Calu3 (cell line): ENCODE measurements at regions not wholly inside any gene's neighbourhood (a gene's known extent, or its start where the extent isn't known, plus 50 kb on each side); places are given as distances from the start of the nearest gene placed in this dataset.

Experiments used
- BruUV-seq: library from RNA; stranded (reverse); fragments of 400-500 nt; replicated peaks from 2 replicates; lab custom pipeline; 2021; lab: Mats Ljungman, UMichigan
- CTCF ChIA-PET: fragments of 300-600 bp; sonication (Branson Sonifier 250); formaldehyde crosslinking; loops from one replicate; lab custom pipeline; 2022; ENCODE audit warnings: antibody characterized with exemption; lab: Charles Lee
- DNase-seq: peaks from one replicate; pipeline ENCODE4 v3.0.0; 2022
- H3K27ac Mint-ChIP-seq: one replicate; pipeline ENCODE4 v1.8.0; 2022; ENCODE audit warnings: mixed read lengths; ENCODE audit not compliant: unreplicated experiment
- H3K27me3 Mint-ChIP-seq: one replicate; pipeline ENCODE4 v1.8.0; 2022; ENCODE audit warnings: mixed read lengths; ENCODE audit not compliant: unreplicated experiment
- H3K36me3 Mint-ChIP-seq: one replicate; pipeline ENCODE4 v1.8.0; 2022; ENCODE audit warnings: mild to moderate bottlenecking, moderate library complexity, mixed read lengths; ENCODE audit not compliant: insufficient read depth, unreplicated experiment
- H3K4me1 Mint-ChIP-seq: one replicate; pipeline ENCODE4 v1.8.0; 2022; ENCODE audit warnings: mild to moderate bottlenecking, low read depth, mixed read lengths; ENCODE audit not compliant: unreplicated experiment
- H3K4me3 Mint-ChIP-seq: one replicate; pipeline ENCODE4 v1.8.0; 2022; ENCODE audit warnings: mild to moderate bottlenecking, low read depth, moderate library complexity, mixed read lengths; ENCODE audit not compliant: unreplicated experiment
- H3K9me3 Mint-ChIP-seq: one replicate; pipeline ENCODE4 v1.8.0; 2022; ENCODE audit warnings: low read depth, mixed read lengths; ENCODE audit not compliant: unreplicated experiment
- intact Hi-C: fragments of 100-400 bp; cut with micrococcal nuclease; formaldehyde crosslinking; loops from one replicate; pipeline ENCODE4 v1.10.0; 2022; ENCODE audit not compliant: unreplicated experiment
- TF ChIP-seq, protein P1 (sequence below): fragments of 200-600 bp; IDR thresholded peaks from one replicate; pipeline ENCODE4 v1.8.0; 2022; ENCODE audit warnings: antibody characterized with exemption; ENCODE audit not compliant: unreplicated experiment

DNA sequence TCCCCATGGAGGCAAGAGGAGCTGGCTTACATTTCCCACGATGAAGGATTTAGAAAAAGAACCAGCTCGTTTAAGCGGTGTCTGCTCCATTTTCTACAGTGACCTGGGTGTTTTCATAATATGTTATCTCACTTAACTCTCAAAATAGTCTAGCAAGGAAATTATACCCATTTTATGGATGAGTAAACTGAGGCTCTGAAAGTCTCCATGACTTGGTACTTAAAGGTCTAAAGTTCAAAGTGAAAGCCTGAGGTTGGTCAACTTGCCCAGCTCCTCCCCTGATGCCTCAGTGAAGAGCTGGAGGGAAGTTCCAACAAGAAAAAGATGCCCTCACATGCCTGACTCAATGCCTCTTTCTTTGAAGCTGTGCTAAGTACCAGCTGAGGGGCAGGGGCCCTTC is 232.0 kb downstream of the CBLN1 start:
- H3K9me3 Mint-ChIP-seq: no peaks in the 10 kb centered on the region
- H3K27ac Mint-ChIP-seq: no peak overlapping the region
- CTCF ChIA-PET: no interaction called here
- H3K4me1 Mint-ChIP-seq: no peaks in the 10 kb centered on the region
- H3K4me3 Mint-ChIP-seq: no peak overlapping the region
- DNase-seq: no peak
- TF ChIP-seq, protein P1, sequence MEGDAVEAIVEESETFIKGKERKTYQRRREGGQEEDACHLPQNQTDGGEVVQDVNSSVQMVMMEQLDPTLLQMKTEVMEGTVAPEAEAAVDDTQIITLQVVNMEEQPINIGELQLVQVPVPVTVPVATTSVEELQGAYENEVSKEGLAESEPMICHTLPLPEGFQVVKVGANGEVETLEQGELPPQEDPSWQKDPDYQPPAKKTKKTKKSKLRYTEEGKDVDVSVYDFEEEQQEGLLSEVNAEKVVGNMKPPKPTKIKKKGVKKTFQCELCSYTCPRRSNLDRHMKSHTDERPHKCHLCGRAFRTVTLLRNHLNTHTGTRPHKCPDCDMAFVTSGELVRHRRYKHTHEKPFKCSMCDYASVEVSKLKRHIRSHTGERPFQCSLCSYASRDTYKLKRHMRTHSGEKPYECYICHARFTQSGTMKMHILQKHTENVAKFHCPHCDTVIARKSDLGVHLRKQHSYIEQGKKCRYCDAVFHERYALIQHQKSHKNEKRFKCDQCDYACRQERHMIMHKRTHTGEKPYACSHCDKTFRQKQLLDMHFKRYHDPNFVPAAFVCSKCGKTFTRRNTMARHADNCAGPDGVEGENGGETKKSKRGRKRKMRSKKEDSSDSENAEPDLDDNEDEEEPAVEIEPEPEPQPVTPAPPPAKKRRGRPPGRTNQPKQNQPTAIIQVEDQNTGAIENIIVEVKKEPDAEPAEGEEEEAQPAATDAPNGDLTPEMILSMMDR: no peak
- BruUV-seq: no TSS peak
- H3K27me3 Mint-ChIP-seq: peaks cover 15% of the 10 kb centered on the region
- intact Hi-C loops: no loop called here
- H3K36me3 Mint-ChIP-seq: no peaks in the 10 kb centered on the region

DNA sequence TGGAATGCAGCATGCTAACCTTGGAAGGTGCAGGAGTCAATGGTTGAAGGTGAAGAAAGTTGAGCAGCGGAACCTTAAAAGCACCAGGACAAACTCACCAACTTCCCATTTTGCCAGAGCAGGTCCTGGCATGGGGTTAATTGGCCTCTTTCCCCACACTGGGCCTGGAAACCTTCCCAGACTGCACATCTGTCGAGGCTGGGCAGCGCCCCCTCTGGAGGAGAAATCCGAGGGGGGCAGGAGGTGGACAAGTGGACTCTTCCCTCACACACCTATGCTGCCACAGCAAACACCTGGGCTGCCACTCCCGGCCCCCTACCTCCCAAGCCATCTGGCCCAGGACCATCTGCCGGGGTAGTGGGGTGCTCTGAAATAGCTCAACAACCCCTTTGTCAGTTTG is 232.4 kb downstream of the CBLN1 start:
- no TSS peak for BruUV-seq
- intact Hi-C loops: no loop called here
- Mint-ChIP-seq H3K4me3 (no peak overlapping the region), H3K4me1 (no peaks in the 10 kb centered on the region), H3K9me3 (no peaks in the 10 kb centered on the region), H3K27me3 (peaks cover 15% of the 10 kb centered on the region), H3K27ac (no peak overlapping the region), H3K36me3 (no peaks in the 10 kb centered on the region)
- TF ChIP-seq, protein P1: no peak
- CTCF ChIA-PET: no interaction called here
- no peak for DNase-seq

DNA sequence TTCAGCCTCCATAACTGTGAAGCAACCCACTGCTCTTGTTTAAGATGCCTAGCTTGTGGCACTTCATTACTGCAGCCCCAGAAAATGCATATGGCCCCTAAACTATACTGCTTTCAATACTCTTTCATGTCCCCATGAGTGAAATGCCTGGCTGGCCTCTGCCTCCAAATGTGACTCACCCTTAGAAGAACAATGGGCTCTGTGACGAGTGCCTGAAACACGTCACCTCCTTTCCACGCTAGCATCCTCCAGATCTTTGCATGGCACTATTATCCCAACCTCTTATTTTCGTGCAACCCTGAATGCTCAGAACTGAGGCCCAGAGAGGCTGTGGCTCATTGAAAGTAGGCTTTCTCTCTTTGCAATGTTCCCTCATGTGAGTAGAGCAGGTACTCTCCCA is 233.1 kb downstream of the CBLN1 start:
- Mint-ChIP-seq H3K4me1 (no peaks in the 10 kb centered on the region), H3K4me3 (no peak overlapping the region), H3K27me3 (peaks cover 15% of the 10 kb centered on the region), H3K36me3 (no peaks in the 10 kb centered on the region), H3K9me3 (no peaks in the 10 kb centered on the region), H3K27ac (no peak overlapping the region)
- TF ChIP-seq, protein P1: no peak
- intact Hi-C loops: no loop called here
- CTCF ChIA-PET: no interaction called here
- BruUV-seq: no TSS peak
- no peak for DNase-seq

DNA sequence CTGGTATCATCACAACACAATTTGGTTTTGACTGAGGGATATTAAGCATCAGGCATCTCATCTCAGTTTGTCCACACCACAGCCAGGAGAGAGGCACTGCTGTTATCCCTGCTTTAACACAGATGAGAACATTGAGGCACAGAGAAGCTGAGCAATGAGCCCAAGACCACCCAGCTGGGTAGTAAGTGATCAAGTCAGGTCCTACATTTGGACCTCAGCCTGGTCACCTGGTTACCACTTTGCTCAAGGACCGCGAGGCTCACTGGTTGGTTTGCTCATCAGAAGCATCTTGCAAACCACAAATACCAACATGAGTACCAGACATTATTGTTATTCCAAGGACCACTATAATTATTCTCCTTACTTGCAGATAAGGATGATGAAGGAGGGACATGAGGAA is 245.5 kb downstream of the CBLN1 start:
- Mint-ChIP-seq H3K27me3 (peaks cover 7% of the 10 kb centered on the region), H3K4me1 (no peaks in the 10 kb centered on the region), H3K36me3 (no peaks in the 10 kb centered on the region), H3K27ac (no peak overlapping the region), H3K4me3 (no peak overlapping the region), H3K9me3 (peaks cover 3% of the 10 kb centered on the region)
- no peak for DNase-seq
- CTCF ChIA-PET: no interaction called here
- intact Hi-C loops: no loop called here
- no TSS peak for BruUV-seq
- TF ChIP-seq, protein P1: no peak
